Endothelial cell of umbilical vein (primary cell): ENCODE measurements at regions not wholly inside any gene's neighbourhood (a gene's known extent, or its start where the extent isn't known, plus 50 kb on each side); places are given as distances from the start of the nearest gene placed in this dataset.

ENCODE experiments used
- BruUV-seq: library from RNA; stranded (reverse); fragments of 400-500 nt; replicated peaks from 2 replicates; lab custom pipeline; 2021; lab: Mats Ljungman, UMichigan
- CTCF ChIA-PET: fragments of 300-600, 350-600 bp; sonication (Branson Sonifier 250); formaldehyde crosslinking; loops from one replicate; lab custom pipeline; 2021; ENCODE audit warnings: antibody characterized with exemption, inconsistent platforms; lab: Charles Lee
- POLR2A ChIA-PET: fragments of 300-600, 350-600 bp; sonication (Branson Sonifier 250); formaldehyde crosslinking; loops from one replicate; lab custom pipeline; 2021; ENCODE audit warnings: antibody characterized with exemption, inconsistent platforms; lab: Charles Lee
- DNase-seq: peaks from one replicate; pipeline ENCODE4 v3.0.0-alpha.2; 2011; ENCODE audit warnings: low read depth, low spot score
- FAIRE-seq: peaks from 2 replicates; lab custom pipeline; 2011; peaks lifted over from hg19 to GRCh38; lab: Jason Lieb, UNC
- H2AFZ ChIP-seq: 2 replicates; pipeline ENCODE4 v1.6.0; 2012; ENCODE audit warnings: low read depth, low read length, control low read depth, inconsistent platforms
- H3K27ac ChIP-seq: 2 replicates; pipeline ENCODE4 v1.5.1; 2011; ENCODE audit warnings: low read depth, mild to moderate bottlenecking, control low read depth, low read length, moderate library complexity; ENCODE audit not compliant: insufficient read depth
- H3K27me3 ChIP-seq, 2 experiments: 2 replicates each; pipeline versions ENCODE4 v1.6.0 to v1.6.1; 2011; ENCODE audit warnings: low read length in 2 of 2, mixed read lengths in 1 of 2; ENCODE audit not compliant: control insufficient read depth in 2 of 2, insufficient read depth in 2 of 2
- H3K36me3 ChIP-seq, 2 experiments: 2 replicates in 1 of 2; 3 replicates in 1 of 2; pipeline ENCODE4 v1.5.1; 2011; ENCODE audit warnings: low read length in 2 of 2, mild to moderate bottlenecking in 1 of 2, moderate library complexity in 1 of 2; ENCODE audit not compliant: control insufficient read depth in 2 of 2, insufficient read depth in 2 of 2; ENCODE audit errors: extremely low read depth in 1 of 2
- H3K4me1 ChIP-seq: 3 replicates; pipeline ENCODE4 v1.5.1; 2011; ENCODE audit warnings: mild to moderate bottlenecking, low read length; ENCODE audit not compliant: control insufficient read depth, insufficient read depth; ENCODE audit errors: extremely low read depth
- H3K4me2 ChIP-seq: 2 replicates; pipeline ENCODE4 v1.6.1; 2011; ENCODE audit warnings: low read length, control low read depth, mixed read lengths; ENCODE audit not compliant: insufficient read depth
- H3K4me3 ChIP-seq, 3 experiments: fragments of 200-600 bp in 1 of 3; sonication (generic), shearing (Covaris generic) in 1 of 3; replicated peaks in 1 of 3; 2 replicates each; pipeline ENCODE4 v1.5.1; 2011 to 2016; ENCODE audit warnings: control low read depth in 3 of 3, low read length in 3 of 3, mild to moderate bottlenecking in 2 of 3, inconsistent platforms in 1 of 3, low read depth in 1 of 3, moderate library complexity in 1 of 3; ENCODE audit not compliant: insufficient read depth in 1 of 3
- H3K79me2 ChIP-seq: 2 replicates; pipeline ENCODE4 v1.6.0; 2012; ENCODE audit warnings: low read length, inconsistent platforms; ENCODE audit not compliant: control insufficient read depth, insufficient read depth
- H3K9ac ChIP-seq: replicated peaks from 2 replicates; pipeline ENCODE3; 2011; ENCODE audit warnings: low read length, control low read depth; ENCODE audit not compliant: insufficient read depth; ENCODE audit errors: extremely low read depth
- H3K9me1 ChIP-seq: replicated peaks from 3 replicates; pipeline ENCODE4 v1.6.0; 2011; ENCODE audit warnings: mild to moderate bottlenecking, low read length; ENCODE audit not compliant: control insufficient read depth, insufficient read depth; ENCODE audit errors: extremely low read depth
- H3K9me3 ChIP-seq: replicated peaks from 2 replicates; pipeline ENCODE4 v1.5.1; 2012; ENCODE audit warnings: low read length, inconsistent platforms; ENCODE audit not compliant: control insufficient read depth, insufficient read depth
- H4K20me1 ChIP-seq: replicated peaks from 2 replicates; pipeline ENCODE3; 2011; ENCODE audit warnings: mild to moderate bottlenecking, low read length; ENCODE audit not compliant: control insufficient read depth, insufficient read depth; ENCODE audit errors: extremely low read depth
- EZH2 ChIP-seq: IDR thresholded peaks from 2 replicates; pipeline ENCODE4 v1.6.1; 2012; ENCODE audit warnings: borderline replicate concordance, low read depth, mild to moderate bottlenecking, moderate library complexity, low read length, inconsistent platforms; ENCODE audit not compliant: severe bottlenecking
- FOS ChIP-seq: IDR thresholded peaks from 2 replicates; pipeline ENCODE4 v1.6.1; 2011; ENCODE audit warnings: mild to moderate bottlenecking, low read length, moderate library complexity, borderline replicate concordance; ENCODE audit not compliant: insufficient read depth
- GATA2 ChIP-seq: IDR thresholded peaks from 2 replicates; pipeline ENCODE4 v1.7.0; 2011; ENCODE audit warnings: low read depth, mild to moderate bottlenecking, moderate library complexity, mixed read lengths, low read length; ENCODE audit not compliant: insufficient read length, insufficient read depth
- JUN ChIP-seq: IDR thresholded peaks from 2 replicates; pipeline ENCODE4 v1.6.1; 2011; ENCODE audit warnings: borderline replicate concordance, low read depth; ENCODE audit not compliant: insufficient read length, insufficient read depth
- MAX ChIP-seq: IDR thresholded peaks from 2 replicates; pipeline ENCODE4 v1.6.1; 2011; ENCODE audit not compliant: insufficient read depth, insufficient read length
- MYC ChIP-seq: IDR thresholded peaks from one replicate; pipeline ENCODE4 v1.6.1; 2011; ENCODE audit warnings: mild to moderate bottlenecking, low read depth, low read length
- POLR2A ChIP-seq: IDR thresholded peaks from 2 replicates; pipeline ENCODE4 v1.6.1; 2012; ENCODE audit warnings: low read depth, mild to moderate bottlenecking, control low read depth, low read length
- POLR2AphosphoS5 ChIP-seq: IDR thresholded peaks from 2 replicates; pipeline ENCODE4 v1.6.1; 2012; ENCODE audit warnings: low read depth, mild to moderate bottlenecking, control low read depth, low read length, moderate library complexity; ENCODE audit not compliant: insufficient read depth
- dilution Hi-C: fragments of 300-500 bp; cut with MboI; formaldehyde crosslinking; loops from one replicate; pipeline ENCODE4 v1.15.0; 2019; ENCODE audit warnings: low sequenced_read_pairs; ENCODE audit not compliant: extremely low pct_ligation_motif_present
- intact Hi-C: fragments of 100-400 bp; cut with micrococcal nuclease; formaldehyde crosslinking; loops from one replicate; pipeline ENCODE4 v1.10.0; 2022
- TF ChIP-seq, protein P1 (sequence below), 2 donors: IDR thresholded peaks; 1 replicate in 1 of 2; 2 replicates in 1 of 2; pipeline ENCODE4 v1.5.1; 2011; ENCODE audit warnings: low read length in 2 of 2, mild to moderate bottlenecking in 2 of 2, moderate library complexity in 2 of 2, control low read depth in 1 of 2, inconsistent platforms in 1 of 2, low read depth in 1 of 2; ENCODE audit not compliant: insufficient read depth in 1 of 2; ENCODE audit errors: extremely low read depth in 1 of 2

DNA sequence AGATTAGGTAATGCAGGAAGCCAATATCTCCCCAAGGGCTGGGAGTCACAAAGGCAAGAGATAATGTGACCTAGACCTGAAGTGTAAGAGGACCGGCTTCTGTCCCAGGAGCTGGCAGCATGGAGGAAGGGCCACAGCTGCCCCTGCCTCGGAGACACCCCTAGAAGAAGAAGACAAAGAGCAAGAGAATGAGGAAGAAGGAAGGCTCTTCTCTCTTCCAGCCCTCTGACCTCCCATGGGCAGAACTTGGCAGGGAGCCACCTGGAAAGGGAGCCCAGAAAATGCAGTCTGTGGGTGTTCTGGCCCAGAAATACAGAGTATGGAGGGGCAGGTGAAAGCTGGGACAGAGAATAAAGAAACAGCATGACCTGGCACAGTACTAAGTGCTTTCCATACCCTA, 151.0 kb downstream of the C5orf15 start:
- no TSS peak for BruUV-seq
- peaks cover 25 to 43% of the 10 kb centered on the region in 2 experiments for H3K27me3 ChIP-seq
- DNase-seq (no peak), FAIRE-seq (no peak)
- peaks cover 3% of the 10 kb centered on the region for H3K4me1 ChIP-seq
- H3K27ac ChIP-seq: no peak overlapping the region
- no peak overlapping the region for H3K4me3 ChIP-seq
- intact Hi-C loops (no loop called here), dilution Hi-C loops (no loop called here)
- H3K36me3 ChIP-seq: no peaks in the 10 kb centered on the region
- no peaks in the 10 kb centered on the region for H3K9me3 ChIP-seq
- no peak overlapping the region for H3K9ac ChIP-seq
- H4K20me1 ChIP-seq: no peaks in the 10 kb centered on the region
- no peak for TF ChIP-seq FOS
- TF ChIP-seq POLR2AphosphoS5: no peak
- no peak for TF ChIP-seq JUN
- ChIA-PET POLR2A (no interaction called here), CTCF (no interaction called here)
- H3K4me2 ChIP-seq: no peak overlapping the region
- no peaks in the 10 kb centered on the region for H3K9me1 ChIP-seq
- no peaks in the 10 kb centered on the region for H3K79me2 ChIP-seq
- H2AFZ ChIP-seq: no peak overlapping the region

DNA sequence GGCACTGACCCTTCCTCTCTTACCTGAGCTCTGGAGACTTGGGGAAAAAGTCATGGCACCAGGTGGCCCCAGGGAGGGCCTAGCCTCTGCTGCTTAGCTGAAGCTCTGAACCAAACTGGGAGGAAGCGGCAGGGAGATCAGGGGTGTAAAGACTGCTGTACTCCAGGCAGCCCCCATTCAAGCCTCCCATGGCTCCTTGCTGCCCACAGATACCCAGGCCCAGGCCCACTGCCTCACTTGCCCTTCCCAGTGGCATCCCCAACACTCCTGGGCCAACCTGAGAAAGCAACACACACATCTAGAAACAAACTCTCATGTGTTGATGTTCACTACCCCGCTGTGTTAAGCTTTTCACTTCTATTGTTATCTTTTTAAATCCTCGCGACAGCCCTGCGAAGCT, 151.6 kb downstream of the C5orf15 start:
- Histone ChIP-seq H4K20me1 (no peaks in the 10 kb centered on the region), H3K9me3 (no peaks in the 10 kb centered on the region), H3K4me1 (peaks cover 3% of the 10 kb centered on the region), H3K9ac (no peak overlapping the region), H3K27ac (no peak overlapping the region), H3K4me3 (no peak overlapping the region), H3K36me3 (no peaks in the 10 kb centered on the region), H3K27me3 (peaks cover 24 to 43% of the 10 kb centered on the region in 2 experiments), H2AFZ (no peak overlapping the region), H3K79me2 (no peaks in the 10 kb centered on the region), H3K9me1 (no peaks in the 10 kb centered on the region), H3K4me2 (no peak overlapping the region)
- FAIRE-seq (no peak), DNase-seq (no peak)
- TF ChIP-seq POLR2AphosphoS5 (no peak), JUN (no peak), GATA2 (no peak), POLR2A (no peak), MAX (no peak), FOS (no peak), EZH2 (no peak), MYC (no peak)
- TF ChIP-seq, protein P1, sequence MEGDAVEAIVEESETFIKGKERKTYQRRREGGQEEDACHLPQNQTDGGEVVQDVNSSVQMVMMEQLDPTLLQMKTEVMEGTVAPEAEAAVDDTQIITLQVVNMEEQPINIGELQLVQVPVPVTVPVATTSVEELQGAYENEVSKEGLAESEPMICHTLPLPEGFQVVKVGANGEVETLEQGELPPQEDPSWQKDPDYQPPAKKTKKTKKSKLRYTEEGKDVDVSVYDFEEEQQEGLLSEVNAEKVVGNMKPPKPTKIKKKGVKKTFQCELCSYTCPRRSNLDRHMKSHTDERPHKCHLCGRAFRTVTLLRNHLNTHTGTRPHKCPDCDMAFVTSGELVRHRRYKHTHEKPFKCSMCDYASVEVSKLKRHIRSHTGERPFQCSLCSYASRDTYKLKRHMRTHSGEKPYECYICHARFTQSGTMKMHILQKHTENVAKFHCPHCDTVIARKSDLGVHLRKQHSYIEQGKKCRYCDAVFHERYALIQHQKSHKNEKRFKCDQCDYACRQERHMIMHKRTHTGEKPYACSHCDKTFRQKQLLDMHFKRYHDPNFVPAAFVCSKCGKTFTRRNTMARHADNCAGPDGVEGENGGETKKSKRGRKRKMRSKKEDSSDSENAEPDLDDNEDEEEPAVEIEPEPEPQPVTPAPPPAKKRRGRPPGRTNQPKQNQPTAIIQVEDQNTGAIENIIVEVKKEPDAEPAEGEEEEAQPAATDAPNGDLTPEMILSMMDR (IDR thresholded peaks at IDR 0.05; ENCODE audit: extremely low read depth in 1 of 2, insufficient read depth in 1 of 2, low read depth in 1 of 2, low read length in 2 of 2): no peak
- CTCF ChIA-PET: no interaction called here
- no TSS peak for BruUV-seq
- intact Hi-C loops: no loop called here
- POLR2A ChIA-PET: no interaction called here
- dilution Hi-C loops: no loop called here
